T-cell (primary cell): ENCODE measurements at regions not wholly inside any gene's neighbourhood (a gene's known extent, or its start where the extent isn't known, plus 50 kb on each side); places are given as distances from the start of the nearest gene placed in this dataset.

ENCODE experiments used
- ATAC-seq, 4 experiments: fragments of 200-7000 bp in 3 of 4; fragments of 150-1000 bp in 1 of 4; cut with Tn5 transposase; replicated peaks in 1 of 4; 1 replicate in 3 of 4; 2 replicates in 1 of 4; pipeline ENCODE4 v1.10.0; 2021; ENCODE audit warnings: moderate library complexity in 3 of 4, mild to moderate bottlenecking in 2 of 4, moderate number of reproducible peaks in 1 of 4
- CTCF ChIA-PET, 2 donors: fragments of 300-600 bp; sonication (Branson Sonifier 250); formaldehyde crosslinking; loops; one replicate each; lab custom pipeline; 2022; ENCODE audit warnings: antibody characterized with exemption in 2 of 2; lab: Charles Lee
- POLR2A ChIA-PET, 2 donors: fragments of 300-600 bp; sonication (Branson Sonifier 250); formaldehyde crosslinking; loops; one replicate each; lab custom pipeline; 2022; ENCODE audit warnings: antibody characterized with exemption in 2 of 2; lab: Charles Lee
- DNase-seq, 35 experiments: peaks; one replicate each; pipeline versions ENCODE4 v3.0.0 to v3.0.0-alpha.2; 2013 to 2023
- H3K27ac ChIP-seq: one replicate; pipeline ENCODE4 v1.5.1; 2013; ENCODE audit warnings: low read length
- H3K27me3 ChIP-seq, 2 experiments: replicated peaks in 1 of 2; 1 replicate in 1 of 2; 2 replicates in 1 of 2; pipeline versions ENCODE4 v1.6.1 to v1.7.0; 2013; ENCODE audit warnings: low read length in 1 of 2, mixed read lengths in 1 of 2; ENCODE audit not compliant: control insufficient read depth in 2 of 2, insufficient read depth in 2 of 2; ENCODE audit errors: extremely low read depth in 1 of 2
- H3K36me3 ChIP-seq, 2 donors: 1 replicate in 1 of 2; 2 replicates in 1 of 2; pipeline versions ENCODE4 v1.6.1 to v1.7.0; 2013; ENCODE audit warnings: low read length in 1 of 2; ENCODE audit not compliant: control insufficient read depth in 2 of 2, insufficient read depth in 1 of 2; ENCODE audit errors: extremely low read depth in 1 of 2
- H3K4me1 ChIP-seq, 2 experiments: 1 replicate in 1 of 2; 2 replicates in 1 of 2; pipeline versions ENCODE4 v1.6.1 to v1.7.0; 2013; ENCODE audit warnings: low read length in 2 of 2, mixed read lengths in 1 of 2; ENCODE audit not compliant: insufficient read depth in 2 of 2, control insufficient read depth in 1 of 2; ENCODE audit errors: extremely low read depth in 1 of 2
- H3K4me3 ChIP-seq, 2 donors: 1 replicate in 1 of 2; 2 replicates in 1 of 2; pipeline versions ENCODE4 v1.5.1 to v1.7.0; 2013; ENCODE audit warnings: mild to moderate bottlenecking in 2 of 2, low read length in 1 of 2, moderate library complexity in 1 of 2; ENCODE audit not compliant: control insufficient read depth in 1 of 2; ENCODE audit errors: extremely low read depth in 1 of 2
- H3K9me3 ChIP-seq: 2 replicates; pipeline ENCODE4 v1.7.0; 2013
- H3K27ac Mint-ChIP-seq, 2 donors: one replicate each; pipeline ENCODE4 v1.8.0; 2020 to 2021; ENCODE audit warnings: mild to moderate bottlenecking in 2 of 2, mixed read lengths in 2 of 2
- H3K27me3 Mint-ChIP-seq, 2 donors: one replicate each; pipeline ENCODE4 v1.8.0; 2021 to 2022; ENCODE audit warnings: mixed read lengths in 2 of 2
- H3K36me3 Mint-ChIP-seq: one replicate; pipeline ENCODE4 v1.8.0; 2021; ENCODE audit warnings: mixed read lengths
- H3K4me1 Mint-ChIP-seq, 3 donors: one replicate each; pipeline ENCODE4 v1.8.0; 2020 to 2022; ENCODE audit warnings: mixed read lengths in 3 of 3, mild to moderate bottlenecking in 1 of 3
- H3K4me3 Mint-ChIP-seq, 3 donors: one replicate each; pipeline ENCODE4 v1.8.0; 2020 to 2022; ENCODE audit warnings: mild to moderate bottlenecking in 3 of 3, mixed read lengths in 3 of 3, moderate library complexity in 3 of 3
- H3K9me3 Mint-ChIP-seq, 3 donors: one replicate each; pipeline ENCODE4 v1.8.0; 2020 to 2022; ENCODE audit warnings: mixed read lengths in 3 of 3
- WGBS: methylation state at CpG from one replicate; pipeline ENCODE4 v1.1.5; 2013; ENCODE audit warnings: missing lambda C conversion rate; ENCODE audit not compliant: insufficient coverage; 5-methylcytosine and 5-hydroxymethylcytosine counted together

DNA sequence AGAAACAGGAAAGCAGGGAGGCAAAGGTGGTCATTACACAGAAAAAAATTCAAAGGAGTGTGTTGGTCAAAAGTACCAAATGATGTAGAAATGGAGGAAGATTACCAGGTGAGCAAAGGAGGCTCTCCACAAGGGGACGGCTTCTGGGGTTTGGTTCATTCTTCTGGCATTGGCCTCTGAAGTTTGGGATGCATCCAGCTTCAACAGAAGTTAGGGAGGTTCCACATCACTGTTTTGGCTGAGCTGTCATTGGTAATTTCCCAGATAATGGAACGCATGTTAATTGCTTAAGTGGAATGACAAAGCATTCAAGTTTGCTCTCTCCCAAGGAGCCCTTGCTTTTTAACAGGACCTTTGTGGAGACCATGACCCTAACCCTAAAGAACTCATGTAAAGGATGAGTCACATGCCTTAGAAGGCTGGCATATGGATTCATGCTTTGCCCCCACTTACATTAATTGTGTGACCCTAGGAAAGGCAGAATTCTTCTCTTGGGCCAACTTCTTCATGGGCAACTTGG is 398.6 kb downstream of the GPAM start:
- ChIA-PET CTCF (no interaction called here), POLR2A (no interaction called here)
- H3K36me3 Mint-ChIP-seq = no peaks in the 10 kb centered on the region
- Histone ChIP-seq H3K36me3 (no peaks in the 10 kb centered on the region), H3K27ac (no peak overlapping the region), H3K9me3 (no peaks in the 10 kb centered on the region), H3K4me1 (no peaks in the 10 kb centered on the region), H3K27me3 (no peaks in the 10 kb centered on the region), H3K4me3 (no peak overlapping the region)
- no peak overlapping the region for H3K4me3 Mint-ChIP-seq
- ATAC-seq (no peak), DNase-seq (no peak)
- no peak overlapping the region for H3K27ac Mint-ChIP-seq
- WGBS = 67% methylated on average over 1 of the region's 2 CpGs
- H3K9me3 Mint-ChIP-seq = no peaks in the 10 kb centered on the region
- H3K4me1 Mint-ChIP-seq = no peaks in the 10 kb centered on the region
- peaks cover 3 to 7% of the 10 kb centered on the region in 2 donors for H3K27me3 Mint-ChIP-seq

DNA sequence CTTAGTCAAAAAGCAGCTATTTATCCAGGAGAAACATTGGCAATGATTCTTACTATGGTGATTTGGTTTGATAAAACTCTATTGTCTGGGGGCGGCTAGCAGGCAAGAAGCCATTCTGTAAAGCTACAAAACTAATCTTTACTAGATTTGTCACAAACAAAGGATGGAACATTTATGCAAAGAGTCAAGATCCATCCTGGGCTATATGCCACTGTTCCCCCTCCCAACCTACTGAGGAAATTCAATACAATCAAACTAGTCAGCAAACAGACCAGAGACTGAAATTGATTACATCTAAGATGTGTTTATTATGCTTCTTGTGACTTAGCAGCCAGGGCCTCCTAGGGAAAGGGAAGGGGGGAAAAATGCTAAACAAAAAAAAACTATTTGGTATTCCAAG is 397.6 kb downstream of the GPAM start:
- Mint-ChIP-seq H3K4me3 (no peak overlapping the region), H3K27ac (no peak overlapping the region), H3K36me3 (no peaks in the 10 kb centered on the region), H3K4me1 (no peaks in the 10 kb centered on the region), H3K9me3 (no peaks in the 10 kb centered on the region), H3K27me3 (peaks cover 3 to 7% of the 10 kb centered on the region in 2 donors)
- H3K4me3 ChIP-seq = no peak overlapping the region
- ChIA-PET CTCF (no interaction called here), POLR2A (no interaction called here)
- no peak overlapping the region for H3K27ac ChIP-seq
- H3K27me3 ChIP-seq = no peaks in the 10 kb centered on the region
- no peak for ATAC-seq
- H3K4me1 ChIP-seq = no peaks in the 10 kb centered on the region
- no peak for DNase-seq
- WGBS = no CpG with 5 or more reads among the region's 1 CpG
- no peaks in the 10 kb centered on the region for H3K36me3 ChIP-seq
- no peaks in the 10 kb centered on the region for H3K9me3 ChIP-seq

DNA sequence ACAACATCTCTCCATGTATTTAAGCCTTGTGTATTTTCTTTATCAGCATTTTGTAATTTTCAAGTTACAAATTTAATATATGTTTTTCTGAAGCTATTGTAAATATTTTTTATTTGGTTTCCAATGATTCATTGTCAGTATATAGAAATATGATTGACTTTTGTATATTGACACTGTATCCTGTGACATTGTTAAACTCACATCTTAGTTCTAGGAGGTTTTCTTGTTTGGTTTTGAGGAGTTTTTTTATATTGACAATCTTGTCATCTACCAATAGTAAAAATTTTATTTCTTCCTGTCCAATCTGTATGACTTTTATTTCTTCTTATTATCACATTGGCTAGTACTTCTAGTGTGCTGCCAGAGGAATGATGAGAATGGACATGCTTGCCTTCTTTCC is 393.7 kb downstream of the GPAM start:
- no peak for ATAC-seq
- CTCF ChIA-PET = no interaction called here

DNA sequence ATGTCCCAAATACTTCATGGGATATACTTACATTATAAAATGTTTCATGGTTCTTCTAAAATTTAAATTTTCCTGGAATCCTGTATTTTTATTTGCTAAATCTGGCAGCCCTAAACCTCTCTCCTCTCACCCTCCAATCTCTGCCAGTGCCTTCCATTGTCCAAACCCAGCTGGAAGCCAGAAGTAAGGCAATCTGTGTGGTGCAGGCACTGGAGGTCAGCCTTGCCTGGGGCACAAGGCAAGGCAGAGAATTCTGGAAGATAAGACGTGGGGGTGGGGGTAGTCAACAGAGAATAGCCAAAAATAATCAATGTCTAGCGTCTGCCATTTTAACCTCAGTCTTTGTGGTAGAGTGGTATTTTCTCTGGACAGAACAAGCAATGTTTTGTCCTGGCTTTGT is 381.7 kb downstream of the GPAM start:
- WGBS = 68% methylated on average over 2 of the region's 2 CpGs
- peaks cover 2 to 4% (median 3%) of the 10 kb centered on the region in 3 donors for H3K9me3 Mint-ChIP-seq
- DNase-seq (no peak), ATAC-seq (no peak)
- ChIA-PET CTCF (no interaction called here), POLR2A (no interaction called here)
- Histone ChIP-seq H3K9me3 (no peaks in the 10 kb centered on the region), H3K4me1 (no peaks in the 10 kb centered on the region), H3K36me3 (no peaks in the 10 kb centered on the region), H3K27me3 (no peaks in the 10 kb centered on the region), H3K27ac (no peak overlapping the region), H3K4me3 (no peak overlapping the region)
- H3K36me3 Mint-ChIP-seq = no peaks in the 10 kb centered on the region
- H3K4me3 Mint-ChIP-seq = no peak overlapping the region
- H3K27me3 Mint-ChIP-seq = peaks cover 0 to 3% of the 10 kb centered on the region in 2 donors
- H3K4me1 Mint-ChIP-seq = no peaks in the 10 kb centered on the region
- H3K27ac Mint-ChIP-seq = no peak overlapping the region

More for the DNA sequence above, 393.7 kb downstream of the GPAM start:
- Mint-ChIP-seq H3K4me3 (no peak overlapping the region), H3K9me3 (peaks cover 0 to 4% (median 2%) of the 10 kb centered on the region in 3 donors), H3K36me3 (no peaks in the 10 kb centered on the region), H3K27ac (no peak overlapping the region), H3K4me1 (no peaks in the 10 kb centered on the region), H3K27me3 (peaks cover 0 to 1% of the 10 kb centered on the region in 2 donors)
- H3K4me3 ChIP-seq = no peak overlapping the region
- POLR2A ChIA-PET = no interaction called here
- H3K27me3 ChIP-seq = no peaks in the 10 kb centered on the region
- no peaks in the 10 kb centered on the region for H3K9me3 ChIP-seq
- H3K36me3 ChIP-seq = no peaks in the 10 kb centered on the region
- no peak for DNase-seq
- H3K27ac ChIP-seq = no peak overlapping the region
- no peaks in the 10 kb centered on the region for H3K4me1 ChIP-seq

DNA sequence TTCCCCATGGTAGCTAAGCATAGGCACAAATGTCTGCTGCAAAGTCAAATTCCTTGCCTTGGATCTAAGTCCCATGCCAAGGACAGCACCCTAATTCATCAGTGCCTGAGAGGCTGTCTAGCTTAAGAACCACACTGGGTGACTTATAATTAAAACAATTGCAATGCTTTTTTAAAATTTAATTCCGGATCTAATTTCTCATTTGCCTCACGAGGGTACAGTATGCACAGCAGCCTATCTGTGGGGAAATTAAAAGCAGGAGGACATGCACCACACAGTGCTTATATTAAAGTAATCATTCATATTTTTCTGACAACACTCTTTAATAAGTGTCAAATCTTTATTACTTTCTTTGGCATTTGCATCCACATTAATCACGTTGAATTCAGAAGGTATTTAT is 378.8 kb downstream of the GPAM start:
- no peak for DNase-seq
- H3K9me3 ChIP-seq = no peaks in the 10 kb centered on the region
- ATAC-seq = no peak
- no peak overlapping the region for H3K27ac Mint-ChIP-seq
- ChIA-PET CTCF (no interaction called here), POLR2A (no interaction called here)
- H3K4me1 Mint-ChIP-seq = no peaks in the 10 kb centered on the region
- peaks cover 0 to 3% (median 0%) of the 10 kb centered on the region in 3 donors for H3K9me3 Mint-ChIP-seq
- H3K27me3 Mint-ChIP-seq = peaks cover 0 to 3% of the 10 kb centered on the region in 2 donors
- WGBS = no CpG with 5 or more reads among the region's 3 CpGs
- H3K36me3 ChIP-seq = no peaks in the 10 kb centered on the region
- H3K36me3 Mint-ChIP-seq = no peaks in the 10 kb centered on the region
- H3K4me3 Mint-ChIP-seq = no peak overlapping the region
- peaks cover 0 to 3% of the 10 kb centered on the region in 2 experiments for H3K27me3 ChIP-seq
- no peak overlapping the region for H3K27ac ChIP-seq
- H3K4me1 ChIP-seq = no peaks in the 10 kb centered on the region
- no peak overlapping the region for H3K4me3 ChIP-seq

DNA sequence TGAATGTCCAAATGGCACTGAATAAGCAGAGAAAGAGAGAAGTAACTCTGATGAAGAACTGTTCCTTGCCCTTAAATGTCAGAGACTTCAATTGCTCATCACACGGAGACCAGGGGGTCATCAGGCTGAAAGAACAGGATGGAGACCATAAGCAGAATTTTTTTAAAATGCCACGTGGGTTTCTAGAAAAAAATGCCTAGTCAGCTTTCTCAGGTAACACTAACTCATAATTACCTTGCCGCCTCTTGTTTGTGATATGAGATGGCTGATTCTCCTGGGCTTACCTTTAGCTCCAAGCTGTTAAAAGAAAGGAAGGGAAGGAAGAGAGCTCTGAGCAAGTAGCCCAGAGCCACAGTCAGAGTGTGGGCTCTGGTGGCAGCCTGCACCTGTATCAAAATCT is 372.0 kb downstream of the GPAM start:
- ChIA-PET POLR2A (no interaction called here), CTCF (no interaction called here)
- Mint-ChIP-seq H3K36me3 (no peaks in the 10 kb centered on the region), H3K4me3 (no peak overlapping the region), H3K9me3 (peaks cover 2 to 5% (median 4%) of the 10 kb centered on the region in 3 donors), H3K27ac (no peak overlapping the region), H3K4me1 (no peaks in the 10 kb centered on the region), H3K27me3 (peaks cover 1 to 8% of the 10 kb centered on the region in 2 donors)
- H3K27me3 ChIP-seq = peaks cover 0 to 9% of the 10 kb centered on the region in 2 experiments
- H3K27ac ChIP-seq = no peak overlapping the region
- no peak overlapping the region for H3K4me3 ChIP-seq
- DNase-seq = no peak
- H3K9me3 ChIP-seq = no peaks in the 10 kb centered on the region
- no peaks in the 10 kb centered on the region for H3K36me3 ChIP-seq
- ATAC-seq = no peak
- no peaks in the 10 kb centered on the region for H3K4me1 ChIP-seq
- 80% methylated on average over 1 of the region's 3 CpGs for WGBS

DNA sequence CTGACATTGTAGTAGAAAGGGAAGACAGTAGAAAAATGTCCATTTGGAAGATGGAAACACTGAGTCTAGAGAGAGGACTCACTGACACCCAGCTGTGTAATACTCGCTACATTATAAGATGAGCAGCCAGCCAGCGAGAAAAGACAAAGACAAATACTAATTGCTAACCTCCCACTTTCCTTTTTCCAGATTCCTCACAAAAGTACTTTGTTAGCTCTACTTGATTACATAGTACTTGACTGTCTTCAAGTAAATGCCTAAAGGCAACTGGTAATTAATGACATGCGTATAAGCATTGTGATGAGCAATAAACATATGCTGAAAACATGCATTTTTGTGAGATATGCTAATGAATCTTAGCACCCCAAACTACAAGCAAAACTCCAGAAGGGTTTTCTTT is 363.1 kb downstream of the GPAM start:
- Histone ChIP-seq H3K4me1 (no peaks in the 10 kb centered on the region), H3K36me3 (no peaks in the 10 kb centered on the region), H3K4me3 (no peak overlapping the region), H3K27ac (no peak overlapping the region), H3K27me3 (no peaks in the 10 kb centered on the region), H3K9me3 (no peaks in the 10 kb centered on the region)
- ChIA-PET POLR2A (no interaction called here), CTCF (no interaction called here)
- H3K9me3 Mint-ChIP-seq = no peaks in the 10 kb centered on the region
- no peaks in the 10 kb centered on the region for H3K27me3 Mint-ChIP-seq
- no CpG with 5 or more reads among the region's 3 CpGs for WGBS
- no peak overlapping the region for H3K4me3 Mint-ChIP-seq
- no peaks in the 10 kb centered on the region for H3K36me3 Mint-ChIP-seq
- H3K27ac Mint-ChIP-seq = no peak overlapping the region
- H3K4me1 Mint-ChIP-seq = no peaks in the 10 kb centered on the region
- no peak for DNase-seq
- no peak for ATAC-seq
